Endodermal cell (in vitro differentiated cells): ENCODE measurements at regions not wholly inside any gene's neighbourhood (a gene's known extent, or its start where the extent isn't known, plus 50 kb on each side); places are given as distances from the start of the nearest gene placed in this dataset.

Experiments used
- DNase-seq: peaks from one replicate; pipeline ENCODE4 v3.0.0-alpha.2; 2017
- H3K27ac ChIP-seq: 2 replicates; pipeline ENCODE4 v1.5.1; 2013; ENCODE audit warnings: mild to moderate bottlenecking, low read depth, low read length, moderate library complexity
- H3K27me3 ChIP-seq: 2 replicates; pipeline ENCODE4 v1.6.1; 2013; ENCODE audit warnings: mild to moderate bottlenecking, low read length, moderate library complexity; ENCODE audit not compliant: insufficient read depth, control insufficient read depth, poor library complexity, severe bottlenecking
- H3K36me3 ChIP-seq: 2 replicates; pipeline ENCODE4 v1.7.0; 2013; ENCODE audit warnings: mild to moderate bottlenecking, low read length, moderate library complexity; ENCODE audit not compliant: control insufficient read depth, insufficient read depth
- H3K4me1 ChIP-seq: one replicate; pipeline ENCODE4 v1.7.0; 2013; ENCODE audit warnings: low read length; ENCODE audit not compliant: control insufficient read depth, insufficient read depth
- H3K4me3 ChIP-seq: 2 replicates; pipeline ENCODE4 v1.5.1; 2013; ENCODE audit warnings: mild to moderate bottlenecking, low read length, moderate library complexity
- H3K9ac ChIP-seq: 2 replicates; pipeline ENCODE4 v1.6.1; 2013; ENCODE audit warnings: mild to moderate bottlenecking, low read length, moderate library complexity; ENCODE audit not compliant: poor library complexity, severe bottlenecking; ENCODE audit errors: extremely low read depth
- H3K9me3 ChIP-seq: 2 replicates; pipeline ENCODE4 v1.6.1; 2013; ENCODE audit warnings: mild to moderate bottlenecking, low read length, moderate library complexity; ENCODE audit not compliant: control insufficient read depth
- H3K27ac Mint-ChIP-seq: 2 replicates; pipeline ENCODE4 v1.8.0; 2020; ENCODE audit warnings: mixed read lengths
- H3K27me3 Mint-ChIP-seq: 2 replicates; pipeline ENCODE4 v1.8.0; 2021; ENCODE audit warnings: mild to moderate bottlenecking, mixed read lengths; ENCODE audit not compliant: insufficient read depth
- H3K36me3 Mint-ChIP-seq: 2 replicates; pipeline ENCODE4 v1.8.0; 2020; ENCODE audit warnings: low read depth, mixed read lengths
- H3K4me1 Mint-ChIP-seq: 2 replicates; pipeline ENCODE4 v1.8.0; 2020; ENCODE audit warnings: mixed read lengths
- H3K4me3 Mint-ChIP-seq: 2 replicates; pipeline ENCODE4 v1.8.0; 2020; ENCODE audit warnings: mild to moderate bottlenecking, moderate library complexity, mixed read lengths
- H3K9me3 Mint-ChIP-seq: 2 replicates; pipeline ENCODE4 v1.8.0; 2020; ENCODE audit warnings: mild to moderate bottlenecking, mixed read lengths
- CTCF ChIP-seq: fragments of 200-600 bp; sonication (generic); conservative IDR thresholded peaks from 2 replicates; pipeline ENCODE4 v1.5.0; 2021; ENCODE audit warnings: antibody characterized with exemption, mild to moderate bottlenecking
- WGBS, 2 experiments: methylation state at CpG; one replicate each; pipeline versions ENCODE4 v1.1.5 to v1.1.7; 2013; ENCODE audit warnings: missing lambda C conversion rate in 2 of 2, mixed read lengths in 1 of 2; ENCODE audit not compliant: insufficient coverage in 1 of 2, insufficient read length in 1 of 2; 5-methylcytosine and 5-hydroxymethylcytosine counted together

GRCh38 chr11:112457532-112457931 is 196.9 kb upstream of the PLET1 start:
- H3K9me3 ChIP-seq: no peaks in the 10 kb centered on the region
- no peak for DNase-seq
- Mint-ChIP-seq H3K4me3 (no peak overlapping the region), H3K27ac (no peak overlapping the region), H3K27me3 (no peaks in the 10 kb centered on the region), H3K4me1 (no peaks in the 10 kb centered on the region), H3K9me3 (no peaks in the 10 kb centered on the region), H3K36me3 (no peaks in the 10 kb centered on the region)
- H3K27me3 ChIP-seq: no peaks in the 10 kb centered on the region
- H3K36me3 ChIP-seq: no peaks in the 10 kb centered on the region
- 92 to 100% methylated on average over 1 to 2 of the region's 2 CpGs for WGBS, 2 experiments
- H3K4me1 ChIP-seq: no peaks in the 10 kb centered on the region
- no peak overlapping the region for H3K9ac ChIP-seq
- H3K4me3 ChIP-seq: no peak overlapping the region
- TF ChIP-seq CTCF: no peak
- no peak overlapping the region for H3K27ac ChIP-seq

GRCh38 chr11:112459001-112459400 is 198.3 kb upstream of the PLET1 start:
- H3K9me3 Mint-ChIP-seq: no peaks in the 10 kb centered on the region
- Histone ChIP-seq H3K27me3 (no peaks in the 10 kb centered on the region), H3K4me3 (no peak overlapping the region), H3K36me3 (no peaks in the 10 kb centered on the region), H3K9me3 (no peaks in the 10 kb centered on the region), H3K27ac (no peak overlapping the region), H3K9ac (no peak overlapping the region), H3K4me1 (no peaks in the 10 kb centered on the region)
- DNase-seq: no peak
- no peak overlapping the region for H3K27ac Mint-ChIP-seq
- H3K36me3 Mint-ChIP-seq: no peaks in the 10 kb centered on the region
- no peak for TF ChIP-seq CTCF
- WGBS, 2 experiments: 80 to 93% methylated on average over 2 to 3 of the region's 4 CpGs
- no peaks in the 10 kb centered on the region for H3K27me3 Mint-ChIP-seq
- no peak overlapping the region for H3K4me3 Mint-ChIP-seq
- H3K4me1 Mint-ChIP-seq: no peaks in the 10 kb centered on the region

GRCh38 chr11:112460141-112460540 is 199.5 kb upstream of the PLET1 start:
- Histone ChIP-seq H3K27ac (no peak overlapping the region), H3K4me3 (no peak overlapping the region), H3K9me3 (no peaks in the 10 kb centered on the region), H3K9ac (no peak overlapping the region), H3K4me1 (no peaks in the 10 kb centered on the region), H3K27me3 (no peaks in the 10 kb centered on the region), H3K36me3 (no peaks in the 10 kb centered on the region)
- Mint-ChIP-seq H3K27ac (no peak overlapping the region), H3K9me3 (no peaks in the 10 kb centered on the region), H3K4me3 (no peak overlapping the region), H3K36me3 (no peaks in the 10 kb centered on the region), H3K4me1 (no peaks in the 10 kb centered on the region), H3K27me3 (no peaks in the 10 kb centered on the region)
- TF ChIP-seq CTCF: no peak
- 85% methylated on average over 2 of the region's 5 CpGs; no CpG with 5 or more reads in 1 of the 2 experiments for WGBS, 2 experiments
- no peak for DNase-seq
